ENCODE measurements at regions not wholly inside any gene's neighbourhood (a gene's known extent, or its start where the extent isn't known, plus 50 kb on each side); places are given as distances from the start of the nearest gene placed in this dataset.

GRCh38 chr2:186422226-186422625, 63.8 kb upstream of the ZC3H15 start:
- TF ChIP-seq GABPA (IDR thresholded peaks at IDR 0.05 in 1 of 2, conservative IDR thresholded peaks at IDR 0.05 in 1 of 2) (no peak), MAX (IDR thresholded peaks at IDR 0.05) (no peak), CTCF (IDR thresholded peaks at IDR 0.05; ENCODE audit: low read depth, low read length, missing input control) (no peak), HNF4A (conservative IDR thresholded peaks at IDR 0.05) (no peak), SP1 (IDR thresholded peaks at IDR 0.05) (no peak), JUND (IDR thresholded peaks at IDR 0.05) (no peak), RXRA (IDR thresholded peaks at IDR 0.05) (no peak), EGR1 (IDR thresholded peaks at IDR 0.05; ENCODE audit: low read depth in 2 of 2) (no peak), ATF3 (IDR thresholded peaks at IDR 0.05) (no peak), YY1 (IDR thresholded peaks at IDR 0.05) (no peak), TAF1 (conservative IDR thresholded peaks at IDR 0.05) (no peak), REST (IDR thresholded peaks at IDR 0.05) (no peak), HNF4G (IDR thresholded peaks at IDR 0.05) (no peak), FOXA1 (IDR thresholded peaks at IDR 0.05) (no peak)

Measured in liver (tissue), 3 donors.